Nephron (organoid): ENCODE measurements at regions not wholly inside any gene's neighbourhood (a gene's known extent, or its start where the extent isn't known, plus 50 kb on each side); places are given as distances from the start of the nearest gene placed in this dataset.

Experiments used
- H3K27ac Mint-ChIP-seq, 3 experiments: 2 replicates each; pipeline ENCODE4 v1.8.0; 2020; ENCODE audit warnings: mixed read lengths in 3 of 3, mild to moderate bottlenecking in 2 of 3, moderate library complexity in 1 of 3
- H3K27me3 Mint-ChIP-seq: 2 replicates; pipeline ENCODE4 v1.8.0; 2021; ENCODE audit warnings: low read depth, mild to moderate bottlenecking, moderate library complexity, mixed read lengths
- H3K36me3 Mint-ChIP-seq: 2 replicates; pipeline ENCODE4 v1.8.0; 2020; ENCODE audit warnings: low read depth, mixed read lengths
- H3K4me1 Mint-ChIP-seq: 2 replicates; pipeline ENCODE4 v1.8.0; 2020; ENCODE audit warnings: mixed read lengths
- H3K4me3 Mint-ChIP-seq, 3 experiments: 2 replicates each; pipeline ENCODE4 v1.8.0; 2020; ENCODE audit warnings: mild to moderate bottlenecking in 3 of 3, mixed read lengths in 3 of 3, moderate library complexity in 2 of 3
- H3K9me3 Mint-ChIP-seq: 2 replicates; pipeline ENCODE4 v1.8.0; 2020; ENCODE audit warnings: mixed read lengths
- CTCF ChIP-seq, 3 experiments: fragments of 200-600 bp; sonication (generic); IDR thresholded peaks; one replicate each; pipeline ENCODE4 v1.5.0; 2021; ENCODE audit warnings: antibody characterized with exemption in 3 of 3; ENCODE audit not compliant: unreplicated experiment in 3 of 3

DNA sequence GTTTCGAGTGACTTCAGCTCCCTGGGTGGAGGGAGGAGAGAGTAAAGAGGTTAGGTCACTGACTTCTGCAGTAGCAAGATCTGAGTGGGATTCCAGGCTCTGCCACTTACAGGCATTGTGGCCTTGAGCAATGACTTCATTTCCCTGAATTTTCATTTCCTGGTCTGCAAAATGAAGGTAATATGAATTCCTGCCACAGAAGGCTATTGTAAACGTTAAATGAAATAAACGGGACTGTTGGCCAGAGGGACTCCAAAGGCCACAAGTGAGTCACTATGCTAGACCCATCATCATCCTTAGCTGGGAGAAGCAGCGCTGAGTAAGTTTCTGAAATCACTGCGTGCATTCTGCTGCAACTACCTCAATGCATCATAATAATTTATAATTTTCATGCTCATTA is 807.8 kb downstream of the AACS start:
- Mint-ChIP-seq H3K36me3 (no peaks in the 10 kb centered on the region), H3K27ac (no peak overlapping the region), H3K9me3 (no peaks in the 10 kb centered on the region), H3K27me3 (no peaks in the 10 kb centered on the region), H3K4me3 (no peak overlapping the region), H3K4me1 (no peaks in the 10 kb centered on the region)
- no peak for TF ChIP-seq CTCF (IDR thresholded peaks at IDR 0.05; ENCODE audit: unreplicated experiment in 3 of 3)

- Mint-ChIP-seq H3K4me3 (no peak overlapping the region), H3K27me3 (no peaks in the 10 kb centered on the region), H3K36me3 (no peaks in the 10 kb centered on the region), H3K4me1 (no peaks in the 10 kb centered on the region), H3K27ac (no peak overlapping the region), H3K9me3 (no peaks in the 10 kb centered on the region)
- no peak for TF ChIP-seq CTCF (IDR thresholded peaks at IDR 0.05; ENCODE audit: unreplicated experiment in 3 of 3)
Observed at GRCh38 chr12:125878483-125878882, 813.2 kb downstream of the AACS start.

DNA sequence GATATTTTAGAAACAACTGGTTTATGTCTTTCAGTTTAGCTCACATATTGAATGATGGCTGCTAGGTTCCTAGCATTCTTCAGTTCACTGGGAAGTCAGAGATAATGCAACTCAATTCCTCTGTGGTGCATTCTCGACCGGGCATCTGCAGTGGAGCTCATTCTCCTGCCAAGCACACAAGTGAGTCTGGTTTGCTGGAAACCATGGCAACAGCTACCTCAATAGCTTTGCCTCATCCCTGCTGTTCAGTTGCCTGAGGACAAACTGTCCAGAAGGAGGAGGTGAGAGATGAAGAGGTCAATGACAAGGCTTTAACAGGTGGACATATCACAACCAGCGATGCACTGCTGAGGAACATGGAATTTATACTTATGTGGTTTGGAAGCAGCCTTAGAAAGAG is 816.9 kb downstream of the AACS start:
- Mint-ChIP-seq H3K9me3 (no peaks in the 10 kb centered on the region), H3K36me3 (no peaks in the 10 kb centered on the region), H3K4me1 (no peaks in the 10 kb centered on the region), H3K4me3 (no peak overlapping the region), H3K27ac (no peak overlapping the region), H3K27me3 (no peaks in the 10 kb centered on the region)
- no peak for TF ChIP-seq CTCF (IDR thresholded peaks at IDR 0.05; ENCODE audit: unreplicated experiment in 3 of 3)

- no peaks in the 10 kb centered on the region for H3K27me3 Mint-ChIP-seq
- no peaks in the 10 kb centered on the region for H3K36me3 Mint-ChIP-seq
- no peak overlapping the region for H3K4me3 Mint-ChIP-seq
- no peak for TF ChIP-seq CTCF (IDR thresholded peaks at IDR 0.05; ENCODE audit: unreplicated experiment in 3 of 3)
- no peak overlapping the region for H3K27ac Mint-ChIP-seq
- H3K4me1 Mint-ChIP-seq = peaks cover 13% of the 10 kb centered on the region
- no peaks in the 10 kb centered on the region for H3K9me3 Mint-ChIP-seq
Observed at GRCh38 chr12:125888921-125889320, 823.7 kb downstream of the AACS start.

GRCh38 chr12:125889742-125890141 is 824.5 kb downstream of the AACS start:
- no peak for TF ChIP-seq CTCF (IDR thresholded peaks at IDR 0.05; ENCODE audit: unreplicated experiment in 3 of 3)
- no peaks in the 10 kb centered on the region for H3K9me3 Mint-ChIP-seq
- H3K4me3 Mint-ChIP-seq = no peak overlapping the region
- H3K27me3 Mint-ChIP-seq = no peaks in the 10 kb centered on the region
- H3K27ac Mint-ChIP-seq = no peak overlapping the region
- peaks cover 13% of the 10 kb centered on the region for H3K4me1 Mint-ChIP-seq
- H3K36me3 Mint-ChIP-seq = no peaks in the 10 kb centered on the region

DNA sequence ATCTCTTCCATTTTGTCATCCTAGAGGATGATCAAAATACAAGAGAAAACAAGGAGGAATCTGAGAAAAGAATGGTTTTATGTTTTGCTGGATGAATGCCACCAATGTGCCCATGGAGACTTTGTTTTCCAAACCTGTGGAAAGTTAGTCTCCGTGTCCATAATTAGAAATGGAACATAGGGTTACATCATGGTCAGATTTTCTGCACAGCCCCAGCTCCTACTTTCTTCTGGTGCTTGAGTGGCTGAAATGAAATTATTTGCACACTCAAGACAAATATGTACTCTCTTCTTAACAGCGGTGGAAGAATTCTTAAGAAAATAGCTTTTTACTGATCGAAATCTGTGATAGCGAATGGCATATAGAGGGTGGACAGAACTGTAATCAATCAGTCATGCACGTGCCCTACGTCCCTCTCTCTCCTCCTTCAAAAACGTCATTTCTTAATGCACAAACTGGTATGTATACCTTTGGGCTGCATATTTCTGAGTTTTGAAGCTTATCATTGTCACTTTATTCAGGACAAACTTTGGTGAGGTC is 825.2 kb downstream of the AACS start:
- Mint-ChIP-seq H3K27me3 (no peaks in the 10 kb centered on the region), H3K4me3 (no peak overlapping the region), H3K27ac (no peak overlapping the region), H3K4me1 (peaks cover 13% of the 10 kb centered on the region), H3K36me3 (no peaks in the 10 kb centered on the region), H3K9me3 (no peaks in the 10 kb centered on the region)
- no peak for TF ChIP-seq CTCF (IDR thresholded peaks at IDR 0.05; ENCODE audit: unreplicated experiment in 3 of 3)
